VCaP (cell line): ENCODE measurements at regions not wholly inside any gene's neighbourhood (a gene's known extent, or its start where the extent isn't known, plus 50 kb on each side); places are given as distances from the start of the nearest gene placed in this dataset.
"Not testable (repeated sequence)": the region's sequence is repeated elsewhere in the genome, so short reads cannot be mapped to it uniquely, and the experiment has no call there.

Experiments
- H3K27ac ChIP-seq: fragments of 450-650 bp; 2 replicates; pipeline ENCODE4 v1.5.1; 2017
- TF ChIP-seq, protein P1 (sequence below): fragments of 450-650 bp; conservative IDR thresholded peaks from 2 replicates; pipeline ENCODE4 v1.5.1; 2017; ENCODE audit warnings: mild to moderate bottlenecking, moderate library complexity

DNA sequence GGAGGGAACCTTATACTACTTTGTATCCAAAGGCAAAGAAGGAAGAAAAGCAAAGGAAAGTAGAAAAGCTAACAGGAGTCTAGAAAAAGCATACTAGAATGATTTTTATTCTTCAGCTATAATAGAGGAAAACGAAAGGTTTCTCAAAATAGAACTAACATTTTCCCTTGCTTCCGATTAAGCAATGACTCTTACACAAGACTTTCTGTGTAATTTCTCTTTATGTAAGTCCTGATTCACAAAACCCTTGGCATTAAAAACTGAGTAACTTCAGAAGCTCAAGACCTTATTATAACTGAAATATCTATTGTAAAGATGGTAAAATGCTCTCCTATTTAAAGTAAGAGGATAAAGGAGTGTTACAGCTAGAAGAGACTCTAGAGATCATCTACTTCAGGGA is 97.4 kb downstream of the DTWD1 start:
- H3K27ac ChIP-seq = no peak overlapping the region
- TF ChIP-seq, protein P1, sequence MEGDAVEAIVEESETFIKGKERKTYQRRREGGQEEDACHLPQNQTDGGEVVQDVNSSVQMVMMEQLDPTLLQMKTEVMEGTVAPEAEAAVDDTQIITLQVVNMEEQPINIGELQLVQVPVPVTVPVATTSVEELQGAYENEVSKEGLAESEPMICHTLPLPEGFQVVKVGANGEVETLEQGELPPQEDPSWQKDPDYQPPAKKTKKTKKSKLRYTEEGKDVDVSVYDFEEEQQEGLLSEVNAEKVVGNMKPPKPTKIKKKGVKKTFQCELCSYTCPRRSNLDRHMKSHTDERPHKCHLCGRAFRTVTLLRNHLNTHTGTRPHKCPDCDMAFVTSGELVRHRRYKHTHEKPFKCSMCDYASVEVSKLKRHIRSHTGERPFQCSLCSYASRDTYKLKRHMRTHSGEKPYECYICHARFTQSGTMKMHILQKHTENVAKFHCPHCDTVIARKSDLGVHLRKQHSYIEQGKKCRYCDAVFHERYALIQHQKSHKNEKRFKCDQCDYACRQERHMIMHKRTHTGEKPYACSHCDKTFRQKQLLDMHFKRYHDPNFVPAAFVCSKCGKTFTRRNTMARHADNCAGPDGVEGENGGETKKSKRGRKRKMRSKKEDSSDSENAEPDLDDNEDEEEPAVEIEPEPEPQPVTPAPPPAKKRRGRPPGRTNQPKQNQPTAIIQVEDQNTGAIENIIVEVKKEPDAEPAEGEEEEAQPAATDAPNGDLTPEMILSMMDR = no peak

DNA sequence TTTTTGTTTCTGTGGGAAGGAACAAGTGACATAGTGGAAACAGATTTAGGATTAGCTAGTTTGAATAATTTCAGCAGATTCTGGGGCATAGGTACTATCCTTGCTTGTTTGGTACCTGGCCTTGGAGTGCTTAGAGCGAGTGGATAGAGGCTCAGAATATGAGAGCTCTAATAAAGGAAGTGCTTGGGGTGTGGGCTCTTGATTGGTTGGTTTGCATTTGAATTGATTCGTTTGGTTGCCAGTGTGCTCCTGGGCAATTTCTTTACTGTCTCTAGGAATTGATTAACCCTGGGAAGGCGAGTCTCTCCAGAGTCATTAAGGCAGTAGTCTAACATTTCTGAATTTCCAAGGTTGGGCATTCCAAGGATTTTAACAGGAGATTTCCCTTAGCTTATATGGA is 98.0 kb downstream of the DTWD1 start:
- TF ChIP-seq, protein P1 = no peak
- no peak overlapping the region for H3K27ac ChIP-seq

DNA sequence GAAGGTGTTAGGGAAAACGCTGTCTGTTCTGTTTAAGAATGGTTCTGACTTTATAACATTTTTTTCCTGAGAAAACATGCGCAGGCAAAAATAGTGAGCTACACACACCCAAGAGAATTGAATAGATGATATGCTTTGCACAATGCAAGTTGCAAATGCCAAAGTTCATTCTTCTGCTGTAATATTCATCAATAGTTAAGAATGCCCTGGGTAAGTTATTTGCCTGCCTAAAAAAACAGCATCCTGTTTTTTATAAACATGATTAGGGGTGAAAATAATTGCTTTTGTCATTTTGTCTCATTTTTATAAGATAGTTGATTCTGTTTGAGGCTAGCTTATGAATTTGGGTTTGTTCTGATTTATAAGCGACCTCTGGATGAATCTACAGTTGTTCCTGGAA is 99.4 kb downstream of the DTWD1 start:
- H3K27ac ChIP-seq = no peak overlapping the region
- TF ChIP-seq, protein P1 = no peak

DNA sequence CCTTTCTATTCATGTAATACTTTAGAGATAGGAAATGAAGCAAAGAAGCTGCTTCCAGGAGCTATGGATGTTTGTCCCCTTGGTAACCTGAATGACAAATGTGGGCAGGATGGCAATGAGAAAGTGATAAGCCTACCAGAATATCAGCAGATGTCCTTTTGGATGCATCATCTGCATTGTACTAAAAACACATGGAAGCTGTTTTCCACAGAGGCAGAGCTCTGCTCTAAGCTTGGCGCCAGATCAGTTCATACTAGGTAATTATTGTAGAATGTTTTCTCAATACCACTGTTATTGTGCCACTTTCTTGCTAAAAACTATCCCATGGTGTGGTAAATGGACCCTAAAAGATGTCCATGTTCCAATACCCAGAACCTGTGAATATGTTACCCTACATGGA is 100.2 kb downstream of the DTWD1 start:
- TF ChIP-seq, protein P1 = no peak
- no peak overlapping the region for H3K27ac ChIP-seq

DNA sequence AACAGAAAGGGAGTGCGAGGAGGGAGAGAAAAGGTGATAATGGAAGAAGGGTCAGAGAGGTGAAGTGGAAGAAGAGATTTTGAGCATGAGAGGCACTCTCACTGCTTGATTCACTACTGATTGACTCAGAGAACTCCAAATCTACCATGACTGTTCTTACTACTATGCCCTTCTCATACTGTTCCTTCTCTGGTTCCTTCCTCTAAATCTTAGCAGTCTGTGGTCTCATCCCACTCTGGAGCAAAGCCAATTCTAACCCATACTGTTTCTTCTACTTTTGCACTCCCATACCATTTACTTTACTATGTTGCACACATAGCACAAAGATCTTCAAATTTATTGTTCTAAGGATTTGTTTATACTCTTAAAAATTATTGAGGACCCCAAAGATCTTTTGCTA is 100.8 kb downstream of the DTWD1 start:
- TF ChIP-seq, protein P1 = no peak

DNA sequence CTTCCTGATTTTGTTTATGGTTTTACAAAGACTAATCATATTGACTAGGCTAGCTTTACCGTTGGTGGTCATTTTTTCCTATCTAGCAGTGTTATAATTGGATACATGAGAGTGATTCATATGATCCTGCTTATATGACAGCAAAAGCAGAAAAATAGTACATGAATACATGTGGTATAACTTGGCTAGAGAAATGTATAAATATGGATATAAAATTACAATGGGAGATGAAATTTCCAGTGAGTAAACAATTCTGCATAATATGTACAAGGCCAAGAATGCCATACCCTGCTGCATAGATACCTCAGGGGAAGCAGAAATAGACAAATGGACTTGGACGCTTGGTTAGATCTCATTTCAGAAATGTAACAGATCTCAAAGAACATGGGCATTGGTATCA is 103.1 kb downstream of the DTWD1 start:
- TF ChIP-seq, protein P1 = no peak
- no peak overlapping the region for H3K27ac ChIP-seq

More for the DNA sequence above, 100.8 kb downstream of the DTWD1 start:
- no peak overlapping the region for H3K27ac ChIP-seq

DNA sequence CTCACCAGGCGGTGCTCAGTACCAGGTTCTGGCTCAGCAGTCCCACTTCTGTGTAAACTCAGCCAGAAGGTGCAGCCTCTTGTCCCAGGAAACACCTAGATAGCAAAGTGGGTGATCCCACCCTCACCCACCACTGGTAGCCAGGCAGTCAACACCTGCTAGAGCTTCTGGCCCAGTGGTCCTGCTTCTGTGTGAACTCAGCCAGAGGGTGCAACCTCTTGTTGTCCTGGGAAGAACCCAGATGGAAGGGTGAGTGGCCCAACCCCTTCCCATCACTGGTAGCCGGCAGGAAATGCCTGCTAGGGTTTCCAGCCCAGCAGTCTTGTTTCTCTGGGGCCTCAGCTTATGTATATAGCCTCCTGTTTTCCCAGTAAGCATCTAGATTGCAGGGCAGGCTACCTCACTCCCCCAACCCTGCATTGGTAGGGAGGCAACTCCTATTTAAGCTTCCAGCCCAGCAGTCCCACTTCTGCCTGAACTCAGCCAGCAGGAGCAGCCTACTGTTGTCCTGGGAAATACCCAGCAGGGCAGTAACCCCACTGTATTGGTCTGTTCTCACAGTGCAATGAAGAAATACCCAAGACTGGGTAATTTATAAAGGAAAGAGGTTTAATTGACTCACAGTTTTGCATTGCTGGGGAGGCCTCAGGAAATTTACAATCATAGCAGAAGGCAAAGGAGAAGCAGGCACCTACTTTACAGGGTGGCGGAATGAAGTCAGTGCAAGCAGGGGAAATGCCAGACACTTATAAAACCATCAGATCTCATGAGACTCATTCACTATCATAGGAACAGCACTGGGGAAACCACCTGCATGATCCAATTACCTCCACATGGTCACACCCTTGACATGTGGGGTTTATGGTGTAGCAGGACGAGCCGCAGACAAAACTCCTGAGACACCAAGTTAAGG is 110.6 kb downstream of the DTWD1 start:
- TF ChIP-seq, protein P1 = no peak
- no peak overlapping the region for H3K27ac ChIP-seq

DNA sequence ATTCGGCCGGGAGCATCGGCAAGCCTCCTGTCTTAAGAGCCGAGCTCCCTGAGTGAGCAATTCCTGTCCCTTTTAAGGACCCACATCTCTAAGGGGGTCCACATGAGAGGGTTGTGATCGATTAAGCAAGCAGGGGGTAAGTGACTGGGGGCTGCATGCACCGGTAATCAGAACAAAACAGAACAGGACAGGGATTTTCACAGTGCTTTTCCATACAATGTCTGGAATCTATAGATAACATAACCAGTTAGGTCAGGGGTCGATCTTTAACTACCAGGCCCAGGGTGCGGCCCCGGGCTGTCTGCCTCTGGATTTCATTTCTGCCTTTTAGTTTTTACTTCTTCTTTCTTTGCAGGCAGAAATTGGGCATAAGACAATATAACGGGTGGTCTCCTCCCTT is 111.3 kb downstream of the DTWD1 start:
- H3K27ac ChIP-seq = not testable (repeated sequence)

DNA sequence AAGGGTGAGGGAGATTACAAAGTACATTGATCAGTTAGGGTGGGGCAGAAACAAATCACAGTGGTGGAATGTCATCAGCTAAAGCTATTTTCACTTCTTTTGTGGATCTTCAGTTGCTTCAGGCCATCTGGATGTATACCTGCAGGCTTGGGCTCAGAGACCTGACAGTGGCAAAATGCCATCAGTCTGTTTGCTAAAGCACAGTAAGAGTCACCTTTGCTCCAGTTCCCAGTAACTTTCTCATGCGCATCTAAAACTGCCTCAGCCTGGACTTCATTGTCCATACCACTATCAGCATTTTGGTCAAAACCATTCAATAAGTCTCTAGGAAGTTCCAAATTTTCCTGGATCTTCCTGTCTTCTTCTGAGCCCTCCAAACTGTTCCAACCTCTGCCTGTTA is 113.2 kb downstream of the DTWD1 start:
- not testable (repeated sequence) for H3K27ac ChIP-seq
